ENCODE measurements at regions not wholly inside any gene's neighbourhood (a gene's known extent, or its start where the extent isn't known, plus 50 kb on each side); places are given as distances from the start of the nearest gene placed in this dataset.

DNA sequence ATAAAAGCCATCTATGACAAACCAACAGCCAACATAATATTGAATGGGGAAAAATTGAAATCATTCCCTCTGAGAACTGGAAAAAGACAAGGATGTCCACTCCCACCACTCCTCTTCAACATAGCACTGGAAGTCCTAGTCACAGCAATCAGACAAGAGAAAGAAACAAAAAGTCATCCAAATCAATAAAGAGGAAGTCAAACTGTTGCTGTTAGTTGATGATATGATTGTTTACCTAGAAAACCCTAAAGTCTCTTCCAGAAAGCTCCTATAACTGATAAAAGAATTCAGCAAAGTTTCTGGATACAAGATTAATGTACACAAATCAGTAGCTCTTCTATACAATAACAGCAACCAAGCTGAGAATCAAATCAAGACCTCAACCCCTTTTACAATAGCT, 285.1 kb upstream of the PHF14 start:
- Histone ChIP-seq H3K9me3 (no peaks in the 10 kb centered on the region), H3K27ac (no peak overlapping the region), H3K4me1 (no peaks in the 10 kb centered on the region), H3K4me3 (no peak overlapping the region), H3K36me3 (no peaks in the 10 kb centered on the region), H3K27me3 (no peaks in the 10 kb centered on the region)
- DNase-seq (ENCODE audit: extremely low spot score in 2 of 2), result no peak
- no peak for TF ChIP-seq POLR2A (IDR thresholded peaks at IDR 0.05)
- TF ChIP-seq POLR2AphosphoS5 (IDR thresholded peaks at IDR 0.05; ENCODE audit: insufficient read depth in 1 of 2, low read depth in 1 of 2), result no peak
- TF ChIP-seq CTCF (IDR thresholded peaks at IDR 0.05), result no peak
- intact Hi-C loops (cut with DNase I), result no loop called here

- H3K27me3 ChIP-seq, result no peaks in the 10 kb centered on the region
- H3K36me3 ChIP-seq, result no peaks in the 10 kb centered on the region
- H3K4me3 ChIP-seq, result no peak overlapping the region
- TF ChIP-seq POLR2AphosphoS5 (IDR thresholded peaks at IDR 0.05; ENCODE audit: insufficient read depth in 1 of 2, low read depth in 1 of 2) (no peak), CTCF (IDR thresholded peaks at IDR 0.05) (no peak), POLR2A (IDR thresholded peaks at IDR 0.05) (no peak)
- no peak overlapping the region for H3K27ac ChIP-seq
- no peaks in the 10 kb centered on the region for H3K9me3 ChIP-seq
- H3K4me1 ChIP-seq, result no peaks in the 10 kb centered on the region
- intact Hi-C loops (cut with DNase I), result no loop called here
- DNase-seq (ENCODE audit: extremely low spot score in 2 of 2), result no peak
Measured at GRCh38 chr7:10696064-10696463, 277.6 kb upstream of the PHF14 start.

- no peaks in the 10 kb centered on the region for H3K36me3 ChIP-seq
- H3K4me1 ChIP-seq, result no peaks in the 10 kb centered on the region
- H3K9me3 ChIP-seq, result no peaks in the 10 kb centered on the region
- H3K4me3 ChIP-seq, result no peak overlapping the region
- no peak for DNase-seq (ENCODE audit: extremely low spot score in 2 of 2)
- no peak overlapping the region for H3K27ac ChIP-seq
- intact Hi-C loops (cut with DNase I), result no loop called here
- H3K27me3 ChIP-seq, result no peaks in the 10 kb centered on the region
- TF ChIP-seq CTCF (IDR thresholded peaks at IDR 0.05) (no peak), POLR2A (IDR thresholded peaks at IDR 0.05) (no peak), POLR2AphosphoS5 (IDR thresholded peaks at IDR 0.05; ENCODE audit: insufficient read depth in 1 of 2, low read depth in 1 of 2) (no peak)
Measured at GRCh38 chr7:10703059-10703458, 270.6 kb upstream of the PHF14 start.

DNA sequence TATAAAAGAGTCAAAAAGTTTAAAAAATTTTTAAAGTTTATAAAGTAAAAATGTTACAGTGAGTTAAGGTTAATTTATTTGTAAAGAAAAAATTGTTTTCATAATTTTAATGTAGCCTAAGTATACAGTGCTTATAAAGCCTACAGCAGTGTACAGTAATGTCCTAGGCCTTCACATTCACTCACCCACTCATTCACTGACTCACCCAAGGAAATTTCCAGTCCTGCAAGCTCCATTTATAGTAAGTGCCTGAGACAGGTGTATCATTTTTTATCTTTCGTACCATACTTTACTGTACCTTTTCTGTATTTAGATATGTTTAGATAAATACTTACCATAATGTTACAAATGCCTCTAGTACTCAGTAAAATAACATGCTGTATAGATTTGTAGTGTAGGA, 269.7 kb upstream of the PHF14 start:
- no peak for TF ChIP-seq POLR2A (IDR thresholded peaks at IDR 0.05)
- no peak for TF ChIP-seq CTCF (IDR thresholded peaks at IDR 0.05)
- TF ChIP-seq POLR2AphosphoS5 (IDR thresholded peaks at IDR 0.05; ENCODE audit: insufficient read depth in 1 of 2, low read depth in 1 of 2), result no peak
- no peak for DNase-seq (ENCODE audit: extremely low spot score in 2 of 2)
- Histone ChIP-seq H3K4me3 (no peak overlapping the region), H3K27ac (no peak overlapping the region), H3K36me3 (no peaks in the 10 kb centered on the region), H3K27me3 (no peaks in the 10 kb centered on the region), H3K4me1 (no peaks in the 10 kb centered on the region), H3K9me3 (no peaks in the 10 kb centered on the region)
- intact Hi-C loops (cut with DNase I), result no loop called here

GRCh38 chr7:10704653-10705052, 269.0 kb upstream of the PHF14 start:
- Histone ChIP-seq H3K27me3 (no peaks in the 10 kb centered on the region), H3K36me3 (no peaks in the 10 kb centered on the region), H3K27ac (no peak overlapping the region), H3K9me3 (no peaks in the 10 kb centered on the region), H3K4me1 (no peaks in the 10 kb centered on the region), H3K4me3 (no peak overlapping the region)
- no peak for DNase-seq (ENCODE audit: extremely low spot score in 2 of 2)
- intact Hi-C loops (cut with DNase I), result no loop called here
- no peak for TF ChIP-seq CTCF (IDR thresholded peaks at IDR 0.05)
- TF ChIP-seq POLR2A (IDR thresholded peaks at IDR 0.05), result no peak
- no peak for TF ChIP-seq POLR2AphosphoS5 (IDR thresholded peaks at IDR 0.05; ENCODE audit: insufficient read depth in 1 of 2, low read depth in 1 of 2)
